ENCODE measurements at regions not wholly inside any gene's neighbourhood (a gene's known extent, or its start where the extent isn't known, plus 50 kb on each side); places are given as distances from the start of the nearest gene placed in this dataset.
"Not testable (repeated sequence)": the region's sequence is repeated elsewhere in the genome, so short reads cannot be mapped to it uniquely, and the experiment has no call there.

DNA sequence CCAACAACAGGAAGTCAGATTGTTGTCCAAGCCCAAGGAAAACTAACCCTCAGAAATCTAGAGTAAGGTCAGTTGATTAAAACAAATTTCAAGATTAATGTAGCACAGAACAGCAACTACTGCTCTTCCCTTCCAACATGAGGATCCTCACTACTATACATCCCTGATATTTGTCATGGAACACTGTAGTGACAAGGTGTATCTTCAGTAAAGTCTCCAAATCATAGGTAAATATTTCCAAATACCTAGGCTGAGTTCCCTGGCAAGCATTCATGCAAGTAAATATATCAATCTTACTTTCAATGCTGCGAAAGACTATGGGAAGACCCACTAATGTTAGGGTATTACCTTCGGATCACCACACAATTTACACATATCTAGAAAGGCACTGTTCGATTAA is 986.9 kb upstream of the ARRDC3 start:
- DNase-seq, result no peak

DNA sequence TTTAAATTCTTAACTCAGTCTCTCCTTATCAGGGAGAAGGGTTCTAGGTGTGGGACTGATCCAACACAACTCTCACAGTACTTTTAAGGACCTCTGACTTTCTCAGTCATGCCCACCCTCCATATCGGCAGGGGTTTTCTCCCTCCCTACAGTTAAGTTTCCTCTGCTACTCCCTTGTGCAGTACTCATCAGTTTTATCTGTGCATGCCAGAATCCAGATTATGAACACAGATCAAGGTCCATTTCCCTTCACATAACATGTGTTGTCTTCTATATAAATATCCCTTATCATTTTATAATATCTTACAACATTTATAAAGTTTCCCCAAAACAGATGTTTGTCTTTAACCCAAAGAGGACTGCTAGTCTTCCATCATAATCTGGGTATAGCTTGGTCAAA is 986.5 kb upstream of the ARRDC3 start:
- DNase-seq, result no peak

DNA sequence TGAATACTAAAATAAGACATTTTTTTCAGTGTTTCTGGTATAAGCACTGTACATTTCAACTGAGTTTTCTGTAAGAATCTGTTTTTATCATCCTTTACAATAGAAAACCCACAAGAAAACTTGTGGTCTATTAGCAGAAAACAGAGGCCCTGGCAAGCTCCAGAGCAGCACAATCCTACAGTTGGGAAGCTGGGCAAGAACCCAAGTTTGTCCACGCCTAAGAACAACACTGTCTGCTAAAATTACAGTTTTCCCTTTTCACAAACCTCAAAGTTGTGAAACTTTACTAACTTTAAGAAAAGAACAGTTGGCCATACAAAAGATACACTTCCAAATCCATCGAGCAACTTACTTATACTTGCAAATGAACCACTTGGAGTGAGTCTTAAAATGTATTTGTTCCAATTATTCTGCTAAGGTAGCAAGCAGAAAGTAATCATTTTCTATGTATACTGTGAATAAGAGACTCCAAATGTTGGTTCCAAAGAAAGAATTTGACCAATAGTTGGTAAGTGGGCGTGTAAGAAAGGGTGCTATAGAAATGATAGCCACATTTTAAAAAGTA is 982.0 kb upstream of the ARRDC3 start:
- DNase-seq, result no peak

DNA sequence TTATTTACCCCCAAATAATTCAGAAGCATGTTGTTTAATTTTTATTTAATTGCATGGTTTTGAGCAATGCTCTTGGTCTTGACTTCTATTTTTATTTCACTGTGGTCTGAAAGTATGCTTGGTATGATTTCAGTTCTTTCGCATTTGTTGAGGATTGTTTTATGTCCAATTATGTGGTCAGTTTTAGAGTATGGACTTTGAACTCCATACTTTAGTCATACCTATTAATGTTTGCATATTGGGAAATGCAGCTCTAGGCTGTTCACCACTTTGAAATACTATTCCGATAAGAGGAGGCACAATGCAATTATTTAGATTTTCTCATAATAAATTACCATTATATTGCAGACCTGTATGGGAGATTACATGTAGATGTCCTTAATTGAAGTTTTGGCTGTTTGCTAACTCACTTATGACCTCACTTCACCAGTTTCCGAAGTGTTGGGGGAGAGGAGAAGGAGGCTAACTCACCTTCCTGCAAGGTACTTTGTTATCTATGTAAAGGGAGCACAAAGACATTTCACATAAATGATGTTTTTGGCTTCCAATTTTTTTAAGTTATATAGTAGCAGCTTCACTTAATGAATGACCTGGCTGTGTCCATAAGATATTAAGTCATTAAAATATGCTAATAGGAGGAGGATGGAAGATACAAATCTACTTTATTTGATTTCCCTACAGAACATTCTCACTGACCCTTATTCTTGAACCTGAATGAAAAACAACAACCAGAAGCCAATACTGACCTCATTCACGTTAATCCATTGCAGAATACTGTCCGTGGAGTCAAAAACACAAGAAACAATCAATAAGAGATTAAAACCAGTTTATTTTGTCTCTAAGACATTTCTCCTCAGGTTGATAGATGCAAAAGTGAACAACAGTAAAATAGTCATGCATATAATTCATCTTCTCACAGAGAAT is 970.3 kb upstream of the ARRDC3 start:
- no peak for DNase-seq

DNA sequence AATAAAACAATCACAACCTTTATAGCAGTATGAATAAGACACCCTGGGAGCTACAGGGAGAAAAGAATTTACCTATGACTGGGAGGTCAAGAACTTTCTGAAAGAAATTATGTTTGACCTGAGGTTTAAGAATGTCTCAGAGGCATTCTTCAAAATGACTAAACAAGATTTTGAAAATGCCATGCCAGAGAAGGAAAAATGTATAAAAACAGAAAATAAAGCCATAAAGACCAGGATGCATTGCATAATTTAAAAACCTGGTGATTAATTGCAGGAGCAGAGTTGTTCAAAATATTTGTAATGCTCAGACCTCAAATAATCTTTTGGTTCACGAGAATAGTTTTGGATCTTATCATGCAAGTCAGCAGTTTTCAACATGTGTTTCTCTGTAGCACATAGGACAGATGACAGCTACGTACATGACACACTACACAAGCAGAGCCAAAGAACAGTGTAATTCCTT is 954.7 kb upstream of the ARRDC3 start:
- no peak for DNase-seq

DNA sequence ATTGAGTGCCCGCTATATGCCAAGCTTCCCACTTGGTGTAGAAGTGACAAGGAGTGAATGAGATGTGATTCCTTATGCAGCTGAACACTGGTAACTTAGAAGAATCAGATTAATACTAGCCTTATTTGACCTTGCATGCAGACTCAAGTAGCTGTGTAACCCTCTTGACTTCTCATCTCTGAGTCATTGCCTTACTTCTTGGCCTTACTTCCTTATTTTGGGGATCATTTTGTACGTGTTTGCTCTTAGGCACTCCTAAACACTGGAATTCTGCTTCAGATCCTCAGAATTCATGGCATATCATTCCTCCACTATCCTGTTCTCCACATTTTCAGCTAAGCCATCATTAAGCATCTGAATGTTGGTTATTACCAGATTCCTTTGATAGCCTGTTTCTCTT is 948.9 kb upstream of the ARRDC3 start:
- no peak for DNase-seq

DNA sequence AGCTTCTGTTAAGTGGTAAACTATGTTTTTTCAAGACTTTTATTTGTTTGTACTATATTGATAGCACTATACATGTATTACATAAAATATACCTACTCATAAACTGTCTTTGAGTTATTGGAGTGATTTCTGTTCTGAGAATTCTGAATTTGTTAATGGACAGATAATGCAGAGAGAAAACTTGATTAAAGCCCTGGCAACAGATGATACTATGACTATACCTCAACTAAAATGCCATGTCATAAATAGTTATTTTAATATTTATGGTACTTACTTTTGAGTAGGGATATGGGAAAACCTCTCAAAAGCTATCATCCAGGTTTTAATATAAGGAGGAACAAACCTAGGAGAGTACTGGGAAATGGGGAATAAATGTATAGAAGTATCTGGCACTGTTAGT is 947.2 kb upstream of the ARRDC3 start:
- no peak for DNase-seq

DNA sequence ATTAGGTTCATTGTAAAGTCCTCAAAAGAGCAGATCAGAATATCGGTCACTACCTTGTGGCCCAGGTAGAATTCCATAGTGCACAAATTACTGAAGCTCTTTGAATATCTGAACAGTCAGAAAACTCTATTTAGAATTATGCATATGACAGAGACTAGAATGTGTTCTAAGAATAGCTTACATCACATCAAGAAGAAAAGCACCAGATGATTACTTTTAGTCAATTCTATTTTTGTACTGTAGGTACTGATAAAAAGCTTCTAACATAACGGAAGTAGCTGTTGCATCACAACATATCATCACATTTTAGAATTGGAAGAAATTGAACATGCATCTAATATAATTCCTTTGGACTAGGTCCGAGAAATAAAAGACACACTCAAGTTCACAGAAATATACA is 946.6 kb upstream of the ARRDC3 start:
- no peak for DNase-seq

DNA sequence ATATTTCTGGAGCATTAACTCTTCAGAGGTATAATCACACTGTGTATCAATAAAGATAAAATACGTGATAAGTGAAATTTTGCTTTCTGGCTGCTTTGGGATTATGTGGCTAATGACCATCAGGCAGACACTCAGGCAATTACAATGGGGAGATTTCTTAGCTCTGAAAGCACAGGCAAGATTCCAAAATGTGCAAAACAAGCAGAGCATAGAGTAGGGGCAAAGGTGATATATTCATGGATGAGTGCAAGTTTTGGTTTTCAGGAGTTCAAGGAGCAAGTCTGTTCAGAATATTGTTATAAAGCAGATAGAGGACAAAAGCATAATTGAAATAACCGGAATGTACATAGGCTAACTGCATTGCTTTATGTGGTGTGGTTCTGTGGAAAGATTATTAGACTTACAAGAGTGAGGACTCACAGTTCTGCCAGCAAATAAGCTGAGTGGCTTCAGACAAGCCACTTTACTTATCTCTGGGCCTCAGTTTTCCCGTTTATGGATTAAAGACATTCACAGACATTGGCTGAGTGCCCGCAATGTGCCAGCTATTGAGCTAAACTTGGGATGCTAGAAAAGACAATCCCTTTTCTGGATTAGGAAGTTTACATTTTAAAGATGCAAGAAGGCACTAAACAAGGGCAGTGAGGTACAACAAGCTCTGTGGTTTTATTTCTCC is 945.6 kb upstream of the ARRDC3 start:
- DNase-seq, result no peak

DNA sequence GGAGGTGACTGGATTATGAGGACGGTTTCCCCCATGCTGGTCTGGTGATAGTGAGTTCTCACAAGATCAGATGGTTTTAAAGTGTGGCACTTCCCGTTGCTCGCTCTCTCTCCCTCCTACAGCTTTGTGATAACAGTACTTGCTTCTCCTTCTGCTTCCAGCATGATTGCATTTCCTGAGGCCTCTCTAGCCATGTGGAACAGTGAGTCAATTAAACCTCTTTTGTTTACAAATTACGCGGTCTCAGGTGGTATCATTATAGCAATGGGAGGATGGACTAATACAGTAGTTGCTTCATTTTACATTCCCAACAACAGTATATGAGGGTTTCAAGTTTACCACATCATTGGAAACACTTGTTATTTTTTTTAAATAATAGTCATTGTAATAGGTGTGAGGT is 937.3 kb upstream of the ARRDC3 start:
- no peak for DNase-seq

DNA sequence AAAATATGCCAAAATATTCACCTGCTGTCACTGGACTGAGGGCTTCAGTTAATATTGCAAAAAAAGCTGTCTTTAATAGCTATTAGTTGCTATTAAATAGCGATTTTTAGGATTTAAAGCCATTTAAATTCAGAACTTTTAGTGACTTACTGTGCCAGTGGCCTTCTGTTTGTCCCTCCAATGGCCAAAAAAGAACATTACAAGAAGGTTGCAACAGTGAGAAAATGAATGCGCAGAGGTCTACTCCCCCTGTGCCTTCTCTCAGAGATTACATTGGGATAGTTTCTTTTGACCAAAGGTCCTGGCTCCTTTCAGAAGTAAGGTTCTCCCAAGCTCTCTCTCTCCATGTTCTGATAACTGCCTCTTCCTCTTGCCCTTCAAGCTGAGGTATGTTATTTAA is 930.3 kb upstream of the ARRDC3 start:
- no peak for DNase-seq

DNA sequence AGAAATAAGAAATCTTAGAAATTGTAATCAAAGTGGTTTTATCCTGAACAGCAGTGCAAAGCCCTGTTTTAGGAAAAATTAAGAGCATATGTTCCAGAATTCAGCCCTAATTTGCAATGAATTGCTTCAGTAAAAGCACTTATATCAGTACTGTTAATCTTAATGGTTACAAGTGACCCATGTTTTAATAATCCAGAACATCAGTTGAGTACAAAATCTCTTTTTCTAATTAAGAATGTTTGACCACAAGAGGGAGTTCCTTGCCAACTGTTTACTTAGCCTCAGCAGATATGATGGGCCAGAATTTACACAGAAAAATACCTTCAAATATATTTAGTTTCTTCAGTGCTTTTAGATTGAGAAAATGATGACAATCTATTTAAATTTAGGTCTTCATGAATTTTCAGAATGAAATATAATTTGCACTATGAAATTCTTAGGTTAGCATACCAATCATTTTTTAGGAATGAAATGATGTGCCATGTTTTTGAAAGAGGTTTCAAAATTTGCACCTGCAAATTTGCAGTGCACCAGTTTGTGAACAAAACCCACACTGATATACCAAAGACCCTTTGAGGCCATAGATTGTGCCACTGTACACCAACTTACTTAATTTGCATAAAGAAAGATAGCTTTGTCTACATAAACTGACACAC is 926.3 kb upstream of the ARRDC3 start:
- peak; percentile 59 for DNase-seq

DNA sequence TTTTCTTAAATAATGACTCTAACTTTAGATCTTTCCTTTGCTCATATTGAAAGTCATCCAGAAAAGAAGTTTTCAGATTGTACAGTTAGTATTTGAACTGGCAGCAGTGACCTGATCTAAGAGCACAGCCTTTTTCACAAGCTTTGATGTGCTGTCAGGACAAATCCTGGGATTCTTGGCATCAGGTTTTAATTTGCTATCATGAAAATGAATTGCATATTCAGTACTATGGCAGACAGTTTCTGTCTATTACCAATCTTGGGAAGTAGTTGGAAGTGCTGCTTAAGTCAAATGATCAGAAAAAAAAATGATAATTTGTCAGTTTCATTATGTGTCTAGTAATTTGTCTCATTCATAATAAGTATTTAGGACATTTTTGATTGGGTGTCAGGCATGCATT is 925.6 kb upstream of the ARRDC3 start:
- no peak for DNase-seq

DNA sequence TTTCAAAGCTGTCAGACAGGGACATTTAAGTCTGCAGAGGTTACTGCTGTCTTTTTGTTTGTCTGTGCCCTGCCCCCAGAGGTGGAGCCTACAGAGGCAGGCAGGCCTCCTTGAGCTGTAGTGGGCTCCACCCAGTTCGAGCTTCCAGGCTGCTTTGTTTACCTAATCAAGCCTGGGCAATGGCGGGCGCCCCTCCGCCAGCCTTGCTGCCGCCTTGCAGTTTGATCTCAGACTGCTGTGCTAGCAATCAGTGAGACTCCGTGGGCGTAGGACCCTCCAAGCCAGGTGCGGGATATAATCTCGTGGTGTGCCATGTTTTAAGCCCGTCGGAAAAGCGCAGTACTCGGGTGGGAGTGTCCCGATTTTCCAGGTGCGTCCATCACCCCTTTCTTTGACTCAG is 919.2 kb upstream of the ARRDC3 start:
- DNase-seq, result not testable (repeated sequence)

DNA sequence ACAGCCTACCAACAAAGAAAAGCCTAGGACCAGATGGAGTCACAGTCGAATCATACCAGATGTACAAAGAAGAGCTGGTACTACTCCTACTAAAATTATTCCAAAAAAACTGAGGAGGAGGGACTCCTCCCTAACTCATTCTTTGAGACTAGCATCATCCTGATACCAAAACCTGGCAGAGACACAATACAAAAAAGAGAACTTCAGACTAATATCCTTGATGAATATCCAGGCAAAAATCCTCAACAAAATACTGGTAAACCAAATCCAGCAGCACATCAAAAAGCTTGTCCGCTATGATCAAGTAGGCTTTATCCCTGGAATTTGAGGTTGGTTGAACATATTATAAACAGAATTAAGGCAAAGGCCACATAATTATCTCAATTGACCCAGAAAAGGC is 900.4 kb upstream of the ARRDC3 start:
- DNase-seq, result no peak

DNA sequence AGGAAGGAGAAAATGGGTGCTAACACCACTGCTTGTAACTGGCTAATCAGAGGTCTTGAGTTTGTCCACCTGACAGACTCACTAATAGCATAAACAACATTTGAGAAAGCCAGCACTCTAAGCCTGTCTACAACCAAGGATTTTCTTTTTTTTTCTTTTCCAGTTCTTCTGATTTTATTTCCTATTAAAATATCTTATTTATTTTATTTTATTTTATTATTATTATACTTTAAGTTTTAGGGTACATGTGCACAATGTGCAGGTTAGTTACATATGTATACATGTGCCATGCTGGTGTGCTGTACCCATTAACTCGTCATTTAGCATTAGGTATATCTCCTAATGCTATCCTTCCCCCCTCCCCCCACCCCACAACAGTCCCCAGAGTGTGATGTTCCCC is 888.6 kb upstream of the ARRDC3 start:
- DNase-seq, result not testable (repeated sequence)

DNA sequence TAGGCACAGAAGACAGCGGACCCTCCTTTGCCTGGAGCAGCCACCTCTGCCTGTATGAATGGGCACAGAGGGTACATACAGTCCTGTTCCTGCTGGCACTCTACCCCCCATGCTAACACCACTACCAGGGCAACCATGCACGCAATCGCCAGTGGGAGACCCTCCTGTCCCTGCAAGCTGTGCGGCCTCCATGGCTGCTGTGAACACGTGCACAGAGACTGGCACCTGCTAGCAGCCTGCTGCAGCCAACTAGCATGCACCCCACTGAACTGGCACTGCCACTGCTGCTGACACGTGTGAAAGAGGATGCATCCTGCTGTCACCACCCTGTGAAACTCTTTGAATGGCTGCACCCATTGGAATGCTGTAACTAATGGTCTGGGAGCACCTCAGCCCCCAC is 885.2 kb upstream of the ARRDC3 start:
- DNase-seq, result no peak

DNA sequence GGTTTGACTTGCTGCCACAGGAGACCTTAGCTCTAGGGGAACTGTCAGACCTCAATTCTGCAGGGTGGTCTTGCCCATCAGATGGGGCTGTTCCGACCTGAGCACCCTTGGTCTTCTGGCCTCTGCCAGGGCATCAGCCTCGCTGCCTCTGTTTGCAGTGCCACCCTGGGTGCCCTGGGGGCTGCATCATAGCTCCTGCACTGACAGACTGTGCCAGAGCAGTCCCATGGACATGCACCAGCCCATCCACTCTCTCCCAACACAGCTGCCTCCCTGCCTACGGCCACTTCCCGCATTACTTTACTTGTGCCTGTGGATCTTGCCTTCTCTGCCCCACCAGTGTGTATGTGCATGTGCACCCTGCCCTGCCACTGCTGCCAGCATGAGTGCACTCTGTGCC is 884.7 kb upstream of the ARRDC3 start:
- DNase-seq, result no peak

DNA sequence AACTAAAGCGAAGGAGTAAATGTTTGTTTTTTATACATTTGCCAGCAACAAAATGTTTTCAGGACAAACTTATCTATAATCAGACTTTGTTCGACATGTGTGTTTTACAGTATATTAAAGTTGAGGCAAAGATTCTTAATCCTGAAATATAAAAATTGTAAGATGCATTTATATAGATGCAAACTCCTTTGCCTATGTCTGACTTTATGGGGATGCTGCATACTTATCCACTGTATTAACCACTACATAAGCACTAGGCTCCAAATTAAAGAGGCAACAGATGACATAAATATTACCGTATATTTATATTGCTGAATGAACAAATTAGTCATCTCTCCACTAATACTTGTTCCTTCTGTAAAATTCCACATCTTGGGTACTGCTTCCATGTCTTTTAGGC is 882.7 kb upstream of the ARRDC3 start:
- no peak for DNase-seq

DNA sequence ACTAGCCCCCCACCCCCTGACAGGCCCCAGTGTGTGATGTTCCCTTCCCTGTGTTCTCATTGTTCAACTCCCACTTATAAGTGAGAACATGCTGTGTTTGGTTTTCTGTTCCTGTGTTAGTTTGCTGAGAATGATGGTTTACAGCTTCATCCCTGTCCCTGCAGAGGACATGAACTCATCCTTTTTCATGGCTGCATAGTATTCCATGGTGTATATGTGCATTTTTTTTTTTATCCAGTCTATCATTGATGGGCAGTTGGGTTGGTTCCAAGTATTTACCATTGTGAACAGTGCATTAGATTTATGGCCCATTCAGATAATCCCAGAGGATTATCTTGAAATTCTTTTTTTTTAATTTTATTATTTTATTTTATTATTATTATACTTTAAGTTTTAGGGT is 872.5 kb upstream of the ARRDC3 start:
- DNase-seq, result not testable (repeated sequence)

DNA sequence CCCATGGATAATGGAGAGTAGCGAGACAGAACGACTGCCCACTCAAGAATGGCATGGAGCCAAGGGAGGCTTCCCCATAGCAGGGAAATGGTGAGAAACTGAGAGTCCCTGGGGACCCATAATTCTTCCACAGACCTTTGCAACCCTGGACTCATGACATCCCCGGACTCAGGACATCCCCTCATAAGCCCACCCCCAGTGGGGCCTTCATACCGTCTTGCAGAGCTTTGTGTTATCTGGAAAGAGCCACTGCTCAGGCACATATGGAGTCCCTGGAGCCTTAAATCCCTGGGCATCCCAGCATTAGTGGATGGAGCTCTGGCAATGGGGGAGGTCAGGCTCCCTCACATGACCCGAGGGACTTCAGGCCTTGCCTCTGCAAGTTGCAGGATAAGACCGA is 865.4 kb upstream of the ARRDC3 start:
- no peak for DNase-seq

DNA sequence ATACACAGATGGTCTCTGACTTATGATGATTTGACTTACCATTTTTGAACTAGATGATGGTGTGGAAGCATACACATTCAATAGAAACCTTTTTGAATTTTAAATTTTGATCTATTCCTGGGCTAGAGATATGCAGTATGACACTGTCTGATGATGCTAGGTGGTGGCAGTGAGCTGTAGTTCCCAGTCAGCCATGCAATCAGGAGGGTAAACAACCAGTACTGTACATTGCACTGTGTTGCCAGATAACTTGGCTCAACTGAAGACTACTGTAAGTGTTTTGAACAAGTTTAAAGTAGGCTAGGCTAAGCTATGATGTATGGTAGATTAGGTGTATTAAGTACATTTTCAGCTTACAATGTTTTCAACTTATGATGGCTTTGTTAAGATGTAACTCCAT is 859.1 kb upstream of the ARRDC3 start:
- peak; percentile 35 for DNase-seq

DNA sequence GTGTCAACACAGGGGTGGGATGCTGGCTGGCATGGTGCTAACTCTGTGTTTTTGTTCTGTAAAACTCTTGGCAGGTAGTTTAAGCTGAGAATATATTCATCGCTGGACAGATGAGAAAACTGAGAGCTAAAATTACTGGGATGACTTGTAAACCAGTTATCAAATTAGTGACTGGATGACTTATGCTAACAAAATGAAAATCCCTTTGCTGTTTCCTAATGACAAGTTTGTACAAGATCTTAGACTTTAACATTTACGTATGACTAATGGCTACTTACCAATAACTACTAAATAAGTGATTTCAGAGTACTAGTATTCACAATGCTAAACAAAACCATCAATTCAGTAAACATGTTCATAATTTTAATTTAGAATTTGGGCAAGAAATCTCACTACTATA is 854.8 kb upstream of the ARRDC3 start:
- DNase-seq, result no peak

DNA sequence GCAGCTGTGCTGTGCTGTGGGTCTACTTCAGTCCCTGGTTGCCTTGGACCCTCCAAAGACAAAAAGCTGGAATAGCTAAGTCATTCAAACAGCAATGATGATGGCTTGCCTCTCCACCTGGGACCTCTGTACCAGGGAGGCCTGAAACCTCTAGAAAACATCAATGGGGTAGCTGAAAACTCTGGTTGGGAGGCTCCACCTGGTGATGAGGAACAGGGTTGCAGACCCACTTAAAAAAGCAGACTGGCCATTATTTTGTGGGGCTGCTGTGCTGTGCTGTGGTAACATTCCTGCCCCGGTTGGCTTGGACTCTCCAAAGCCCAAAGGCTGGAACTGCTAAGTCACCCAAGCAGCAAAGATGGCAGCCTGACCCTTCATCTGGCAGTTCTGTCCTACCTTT is 839.3 kb upstream of the ARRDC3 start:
- DNase-seq, result peak; percentile 7

Measured in NCI-H82 (cell line).